CD4-positive, alpha-beta memory T cell (primary cell): ENCODE measurements at regions not wholly inside any gene's neighbourhood (a gene's known extent, or its start where the extent isn't known, plus 50 kb on each side); places are given as distances from the start of the nearest gene placed in this dataset.

Source experiments
- CTCF ChIA-PET: fragments of 350-600 bp; sonication (Branson Sonifier 250); formaldehyde crosslinking; loops from one replicate; lab custom pipeline; 2021; ENCODE audit warnings: inconsistent platforms; ENCODE audit not compliant: partially characterized antibody; lab: Charles Lee
- POLR2A ChIA-PET: fragments of 350-600 bp; sonication (Branson Sonifier 250); formaldehyde crosslinking; loops from one replicate; lab custom pipeline; 2021; ENCODE audit not compliant: partially characterized antibody; lab: Charles Lee
- DNase-seq, 5 donors: peaks; one replicate each; pipeline versions ENCODE4 v3.0.0 to v3.0.0-alpha.2; 2020 to 2022; ENCODE audit warnings: mixed read lengths in 1 of 5
- H3K27ac ChIP-seq: one replicate; pipeline ENCODE4 v1.7.0; 2013; ENCODE audit warnings: low read depth, low read length
- H3K27me3 ChIP-seq: 2 replicates; pipeline ENCODE4 v1.7.0; 2013; ENCODE audit warnings: mild to moderate bottlenecking, low read length, moderate library complexity; ENCODE audit not compliant: insufficient read depth
- H3K36me3 ChIP-seq: 2 replicates; pipeline ENCODE4 v1.7.0; 2013; ENCODE audit warnings: mild to moderate bottlenecking, low read length, moderate library complexity; ENCODE audit not compliant: insufficient read depth
- H3K4me1 ChIP-seq: 2 replicates; pipeline ENCODE4 v1.7.0; 2013; ENCODE audit warnings: mild to moderate bottlenecking, low read length, moderate library complexity; ENCODE audit not compliant: insufficient read depth
- H3K4me3 ChIP-seq, 2 donors: one replicate each; pipeline ENCODE4 v1.7.0; 2013; ENCODE audit warnings: low read length in 2 of 2, mild to moderate bottlenecking in 1 of 2
- H3K9me3 ChIP-seq, 2 donors: one replicate each; pipeline ENCODE4 v1.7.0; 2013; ENCODE audit warnings: low read length in 2 of 2, control low read depth in 1 of 2; ENCODE audit not compliant: control insufficient read depth in 1 of 2
- H3K27ac Mint-ChIP-seq, 7 donors: one replicate each; pipeline ENCODE4 v1.8.0; 2020 to 2021; ENCODE audit warnings: mixed read lengths in 7 of 7, mild to moderate bottlenecking in 6 of 7, inconsistent platforms in 3 of 7, moderate library complexity in 3 of 7
- H3K27me3 Mint-ChIP-seq, 2 donors: one replicate each; pipeline ENCODE4 v1.8.0; 2020 to 2021; ENCODE audit warnings: mixed read lengths in 2 of 2
- H3K36me3 Mint-ChIP-seq, 2 donors: one replicate each; pipeline ENCODE4 v1.8.0; 2020 to 2021; ENCODE audit warnings: mixed read lengths in 2 of 2, inconsistent platforms in 1 of 2, mild to moderate bottlenecking in 1 of 2
- H3K4me1 Mint-ChIP-seq, 4 donors: one replicate each; pipeline ENCODE4 v1.8.0; 2020 to 2021; ENCODE audit warnings: mixed read lengths in 4 of 4, mild to moderate bottlenecking in 1 of 4
- H3K4me3 Mint-ChIP-seq, 8 donors: one replicate each; pipeline ENCODE4 v1.8.0; 2020 to 2021; ENCODE audit warnings: mixed read lengths in 8 of 8, mild to moderate bottlenecking in 7 of 8, moderate library complexity in 6 of 8, inconsistent platforms in 3 of 8
- H3K9me3 Mint-ChIP-seq, 8 donors: one replicate each; pipeline ENCODE4 v1.8.0; 2020 to 2021; ENCODE audit warnings: mixed read lengths in 8 of 8, mild to moderate bottlenecking in 5 of 8, inconsistent platforms in 3 of 8, moderate library complexity in 1 of 8
- intact Hi-C: fragments of 100-400 bp; cut with micrococcal nuclease; formaldehyde crosslinking; loops from one replicate; pipeline ENCODE4 v1.15.1; 2023

DNA sequence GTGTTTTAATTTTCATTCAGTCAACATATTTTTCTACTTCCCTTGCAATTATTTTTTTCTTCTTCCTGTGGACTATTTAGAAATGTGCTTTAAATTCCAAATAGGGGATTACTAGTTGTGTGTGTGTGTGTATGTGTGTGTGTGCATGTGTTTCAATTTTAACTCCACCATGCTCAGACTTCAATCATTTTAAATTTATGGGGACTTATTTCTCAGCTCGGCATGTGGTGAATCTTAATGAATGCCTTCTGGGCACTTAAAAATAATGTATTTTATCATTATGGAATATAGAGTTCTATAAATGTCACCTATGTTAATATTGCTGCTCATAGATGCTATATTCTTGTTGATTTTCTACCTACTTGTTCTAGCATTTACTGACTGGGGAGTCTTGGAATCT, 465.6 kb upstream of the PRKX start:
- Mint-ChIP-seq H3K36me3 (no peaks in the 10 kb centered on the region), H3K9me3 (peaks cover 0 to 12% (median 0%) of the 10 kb centered on the region in 8 donors), H3K4me1 (no peaks in the 10 kb centered on the region), H3K27ac (no peak overlapping the region), H3K27me3 (no peaks in the 10 kb centered on the region), H3K4me3 (no peak overlapping the region)
- POLR2A ChIA-PET, result no interaction called here
- Histone ChIP-seq H3K4me3 (no peak overlapping the region), H3K27me3 (no peaks in the 10 kb centered on the region), H3K4me1 (no peaks in the 10 kb centered on the region), H3K36me3 (no peaks in the 10 kb centered on the region), H3K27ac (no peak overlapping the region), H3K9me3 (no peaks in the 10 kb centered on the region)
- CTCF ChIA-PET, result no interaction called here
- no peak for DNase-seq
- intact Hi-C loops, result no loop called here

DNA sequence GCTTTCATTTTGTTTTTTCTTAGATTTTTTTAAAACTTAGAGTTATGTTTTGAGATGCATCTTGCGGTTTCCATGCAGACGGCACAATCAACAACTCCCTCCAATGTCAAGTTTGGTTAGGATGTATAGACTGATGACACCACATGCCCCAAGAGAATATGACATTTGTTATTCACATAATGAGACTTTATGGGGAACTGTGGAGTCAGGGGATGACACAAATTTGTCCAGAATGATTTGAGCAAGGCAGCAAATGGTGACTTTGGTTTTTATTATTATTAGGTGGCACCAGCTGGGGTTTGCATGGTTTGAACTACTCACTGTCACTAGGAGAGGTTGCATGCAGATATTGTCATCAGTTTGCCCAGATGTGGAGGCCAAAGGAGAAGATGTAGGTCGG, 461.8 kb upstream of the PRKX start:
- peaks cover 0 to 14% (median 2%) of the 10 kb centered on the region in 8 donors for H3K9me3 Mint-ChIP-seq
- Histone ChIP-seq H3K27me3 (no peaks in the 10 kb centered on the region), H3K36me3 (no peaks in the 10 kb centered on the region), H3K4me3 (no peak overlapping the region), H3K27ac (no peak overlapping the region), H3K9me3 (no peaks in the 10 kb centered on the region), H3K4me1 (no peaks in the 10 kb centered on the region)
- intact Hi-C loops, result no loop called here
- CTCF ChIA-PET, result no interaction called here
- H3K27me3 Mint-ChIP-seq, result no peaks in the 10 kb centered on the region
- no peak overlapping the region for H3K4me3 Mint-ChIP-seq
- H3K27ac Mint-ChIP-seq, result no peak overlapping the region
- H3K36me3 Mint-ChIP-seq, result no peaks in the 10 kb centered on the region
- POLR2A ChIA-PET, result no interaction called here
- H3K4me1 Mint-ChIP-seq, result no peaks in the 10 kb centered on the region
- DNase-seq, result no peak

- H3K27ac ChIP-seq, result no peak overlapping the region
- Mint-ChIP-seq H3K4me3 (no peak overlapping the region), H3K4me1 (no peaks in the 10 kb centered on the region), H3K36me3 (no peaks in the 10 kb centered on the region), H3K27me3 (no peaks in the 10 kb centered on the region), H3K27ac (no peak overlapping the region), H3K9me3 (peaks cover 0 to 11% (median 2%) of the 10 kb centered on the region in 8 donors)
- ChIA-PET POLR2A (no interaction called here), CTCF (no interaction called here)
- H3K36me3 ChIP-seq, result no peaks in the 10 kb centered on the region
- H3K4me3 ChIP-seq, result no peak overlapping the region
- intact Hi-C loops, result no loop called here
- no peaks in the 10 kb centered on the region for H3K9me3 ChIP-seq
- no peaks in the 10 kb centered on the region for H3K4me1 ChIP-seq
- DNase-seq, result no peak
- H3K27me3 ChIP-seq, result no peaks in the 10 kb centered on the region
These were observed 460.3 kb upstream of the PRKX start for GRCh38 chrX:4173743-4174142.

DNA sequence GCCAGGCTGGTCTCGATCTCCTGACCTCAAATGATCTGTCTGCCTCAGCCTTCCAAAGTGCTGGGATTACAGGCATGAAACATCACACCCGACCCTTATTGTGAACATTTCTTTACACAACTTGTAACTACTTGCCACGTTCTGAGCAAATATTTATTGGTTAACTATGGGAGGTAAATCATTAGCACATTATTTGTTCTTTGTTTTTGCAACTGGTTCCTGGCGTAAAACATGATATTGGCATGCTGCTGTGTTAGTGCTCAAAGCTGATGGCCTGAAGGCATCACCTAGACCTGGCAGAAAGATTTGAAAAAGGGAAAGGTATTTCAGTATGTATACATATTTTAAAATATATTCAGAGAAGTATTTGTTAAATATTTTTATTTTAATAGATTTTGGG, 438.3 kb upstream of the PRKX start:
- Histone ChIP-seq H3K27me3 (no peaks in the 10 kb centered on the region), H3K36me3 (no peaks in the 10 kb centered on the region), H3K9me3 (no peaks in the 10 kb centered on the region), H3K4me1 (no peaks in the 10 kb centered on the region), H3K27ac (no peak overlapping the region), H3K4me3 (no peak overlapping the region)
- intact Hi-C loops, result no loop called here
- Mint-ChIP-seq H3K9me3 (peaks cover 0 to 16% (median 4%) of the 10 kb centered on the region in 8 donors), H3K27me3 (no peaks in the 10 kb centered on the region), H3K4me1 (no peaks in the 10 kb centered on the region), H3K4me3 (no peak overlapping the region), H3K36me3 (no peaks in the 10 kb centered on the region), H3K27ac (no peak overlapping the region)
- ChIA-PET CTCF (no interaction called here), POLR2A (no interaction called here)
- DNase-seq, result no peak

- no peak for DNase-seq
- H3K27ac Mint-ChIP-seq, result no peak overlapping the region
- Histone ChIP-seq H3K4me3 (no peak overlapping the region), H3K9me3 (no peaks in the 10 kb centered on the region), H3K36me3 (no peaks in the 10 kb centered on the region), H3K4me1 (no peaks in the 10 kb centered on the region), H3K27ac (no peak overlapping the region), H3K27me3 (no peaks in the 10 kb centered on the region)
- no peaks in the 10 kb centered on the region for H3K27me3 Mint-ChIP-seq
- H3K4me1 Mint-ChIP-seq, result no peaks in the 10 kb centered on the region
- no peak overlapping the region for H3K4me3 Mint-ChIP-seq
- POLR2A ChIA-PET, result no interaction called here
- intact Hi-C loops, result no loop called here
- peaks cover 0 to 14% (median 4%) of the 10 kb centered on the region in 8 donors for H3K9me3 Mint-ChIP-seq
- no peaks in the 10 kb centered on the region for H3K36me3 Mint-ChIP-seq
- CTCF ChIA-PET, result no interaction called here
These were observed 436.8 kb upstream of the PRKX start for GRCh38 chrX:4150259-4150658.

DNA sequence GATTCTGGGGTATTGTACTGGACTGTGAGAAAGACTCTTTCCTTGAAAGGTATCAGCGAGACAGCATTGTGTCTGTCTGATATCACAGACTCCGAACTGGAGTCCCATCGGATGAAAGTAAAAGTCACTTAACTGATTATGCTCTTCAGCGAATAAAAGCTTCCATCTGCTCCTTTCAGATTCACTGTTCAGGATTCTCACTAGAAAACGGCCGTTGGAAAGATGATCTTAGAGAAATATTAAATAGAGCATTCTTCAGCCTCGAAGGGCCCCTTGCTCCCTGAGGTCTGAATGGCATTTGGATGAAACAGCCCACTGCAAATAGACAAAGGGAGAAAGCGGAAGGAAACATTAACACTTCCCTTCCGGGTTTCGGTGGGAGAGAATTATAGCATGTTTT, 416.2 kb upstream of the PRKX start:
- no peaks in the 10 kb centered on the region for H3K9me3 ChIP-seq
- CTCF ChIA-PET, result no interaction called here
- H3K4me3 Mint-ChIP-seq, result no peak overlapping the region
- no peaks in the 10 kb centered on the region for H3K4me1 Mint-ChIP-seq
- POLR2A ChIA-PET, result no interaction called here
- no peaks in the 10 kb centered on the region for H3K27me3 Mint-ChIP-seq
- no peak for DNase-seq
- no peaks in the 10 kb centered on the region for H3K36me3 Mint-ChIP-seq
- no peak overlapping the region for H3K4me3 ChIP-seq
- no peaks in the 10 kb centered on the region for H3K4me1 ChIP-seq
- intact Hi-C loops, result no loop called here
- H3K27ac ChIP-seq, result no peak overlapping the region
- H3K27me3 ChIP-seq, result no peaks in the 10 kb centered on the region
- H3K27ac Mint-ChIP-seq, result no peak overlapping the region
- H3K36me3 ChIP-seq, result no peaks in the 10 kb centered on the region
- H3K9me3 Mint-ChIP-seq, result peaks cover 0 to 5% (median under 1%) of the 10 kb centered on the region in 8 donors

GRCh38 chrX:4118666-4119530, 405.4 kb upstream of the PRKX start:
- Mint-ChIP-seq H3K9me3 (peaks cover 2 to 12% (median 5%) of the 10 kb centered on the region in 8 donors), H3K27ac (no peak overlapping the region), H3K27me3 (no peaks in the 10 kb centered on the region), H3K4me1 (no peaks in the 10 kb centered on the region), H3K4me3 (no peak overlapping the region), H3K36me3 (no peaks in the 10 kb centered on the region)
- no peak for DNase-seq
- no peaks in the 10 kb centered on the region for H3K9me3 ChIP-seq
- ChIA-PET CTCF (no interaction called here), POLR2A (no interaction called here)
- intact Hi-C loops, result no loop called here
- H3K27me3 ChIP-seq, result no peaks in the 10 kb centered on the region
- no peak overlapping the region for H3K27ac ChIP-seq
- no peak overlapping the region for H3K4me3 ChIP-seq
- no peaks in the 10 kb centered on the region for H3K36me3 ChIP-seq
- no peaks in the 10 kb centered on the region for H3K4me1 ChIP-seq
